Cardiac septum (tissue), 1 donor: ENCODE measurements at regions not wholly inside any gene's neighbourhood (a gene's known extent, or its start where the extent isn't known, plus 50 kb on each side); places are given as distances from the start of the nearest gene placed in this dataset.
"Not testable (repeated sequence)": the region's sequence is repeated elsewhere in the genome, so short reads cannot be mapped to it uniquely, and the experiment has no call there.

Source experiments
- DNase-seq: peaks from one replicate; pipeline ENCODE4 v3.0.0-alpha.2; 2020; ENCODE audit warnings: low spot score
- intact Hi-C: fragments of 100-400 bp; cut with DNase I; formaldehyde crosslinking; loops from one replicate; pipeline ENCODE4 v1.14.0; 2022
- donor health status: DM: no; HTN: no; CAD: no.

DNA sequence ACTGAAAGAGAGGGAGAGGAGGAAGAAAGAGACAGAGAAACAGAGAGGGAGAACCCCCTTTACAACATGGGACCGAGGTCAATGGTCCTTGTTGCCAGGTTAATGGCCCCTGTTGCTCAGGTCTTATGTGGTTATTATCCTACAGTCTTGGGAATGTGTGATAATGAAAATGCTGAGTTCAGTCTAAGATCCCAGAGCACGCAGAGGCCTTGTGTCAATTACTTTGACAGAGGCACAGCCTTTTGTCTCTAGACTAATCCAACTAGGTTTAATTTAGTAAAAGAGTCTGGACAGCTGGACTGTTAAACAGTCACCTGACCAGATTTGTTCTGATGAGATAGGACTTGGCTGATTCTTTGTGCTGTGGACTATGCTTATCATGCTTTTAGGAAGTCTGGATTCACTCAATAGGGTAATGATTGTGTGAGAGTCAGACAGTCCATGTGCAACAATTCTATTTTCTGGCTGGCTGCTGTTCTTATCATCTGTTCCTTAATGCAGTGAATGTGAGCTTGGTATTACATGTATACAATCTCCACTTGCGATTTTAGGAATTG is 157.4 kb upstream of the MAGI2 start:
- intact Hi-C loops, result no loop called here
- DNase-seq, result no peak

- intact Hi-C loops, result no loop called here
- DNase-seq, result no peak
Observed at GRCh38 chr7:79610313-79610712, 156.8 kb upstream of the MAGI2 start.

- intact Hi-C loops, result no loop called here
- no peak for DNase-seq
Observed at GRCh38 chr7:79608005-79608404, 154.5 kb upstream of the MAGI2 start.

GRCh38 chr7:79604841-79605240 is 151.4 kb upstream of the MAGI2 start:
- intact Hi-C loops, result no loop called here
- DNase-seq, result no peak

- intact Hi-C loops, result no loop called here
- no peak for DNase-seq
Observed at GRCh38 chr7:79598351-79598750, 144.9 kb upstream of the MAGI2 start.

DNA sequence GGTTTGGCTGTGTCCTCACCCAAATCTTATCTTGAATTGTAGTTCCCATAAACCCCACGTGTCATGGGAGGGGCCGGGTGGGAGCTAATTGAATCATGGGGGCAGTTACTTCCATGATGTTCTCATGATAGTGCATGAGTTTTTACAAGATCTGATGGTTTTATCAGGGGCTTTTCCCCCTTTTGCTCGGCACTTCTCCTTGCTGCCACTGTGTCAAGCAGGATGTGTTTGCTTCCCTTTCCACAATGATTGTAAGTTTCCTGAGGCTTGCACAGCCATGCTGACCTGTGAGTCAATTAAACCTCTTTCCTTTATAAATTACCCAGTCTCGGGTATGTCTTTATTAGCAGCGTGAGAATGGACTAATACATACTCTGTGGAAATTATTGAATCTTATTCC is 141.2 kb upstream of the MAGI2 start:
- DNase-seq, intact Hi-C loops: not testable (repeated sequence)

- no peak for DNase-seq
- intact Hi-C loops, result no loop called here
Observed at GRCh38 chr7:79593866-79594301, 140.4 kb upstream of the MAGI2 start.

DNA sequence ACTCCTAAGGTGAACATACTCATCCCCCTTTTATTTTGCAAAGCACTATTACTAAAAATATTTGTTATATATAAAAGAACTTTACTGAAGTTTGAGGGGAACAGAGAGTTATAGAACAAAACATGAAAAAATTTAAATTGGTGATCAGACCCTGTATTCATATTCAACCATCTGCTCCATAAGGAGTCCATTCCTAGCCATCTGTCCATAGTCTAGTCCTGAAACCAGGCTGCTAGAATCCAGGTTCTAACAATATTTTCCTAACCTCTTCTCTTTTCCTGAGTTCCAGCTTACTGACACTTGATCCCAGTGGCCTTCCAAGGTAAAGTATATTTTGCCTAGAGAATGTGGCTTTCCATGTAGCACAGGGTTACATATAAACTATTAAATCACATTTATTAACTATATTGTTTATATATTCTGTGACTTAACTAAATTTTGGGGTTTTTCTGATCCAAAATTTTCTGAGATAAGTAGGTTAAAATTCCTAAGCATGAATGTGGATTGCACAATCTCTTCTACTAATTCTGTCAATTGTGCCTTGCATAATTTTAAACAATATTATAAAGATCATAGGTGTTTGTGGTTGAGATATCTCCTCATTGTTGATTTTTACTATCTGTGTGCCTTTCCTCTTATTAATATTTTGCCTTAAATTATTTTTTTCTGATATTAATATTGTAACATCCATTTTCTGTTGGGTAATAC is 137.6 kb upstream of the MAGI2 start:
- intact Hi-C loops, result no loop called here
- DNase-seq, result no peak

DNA sequence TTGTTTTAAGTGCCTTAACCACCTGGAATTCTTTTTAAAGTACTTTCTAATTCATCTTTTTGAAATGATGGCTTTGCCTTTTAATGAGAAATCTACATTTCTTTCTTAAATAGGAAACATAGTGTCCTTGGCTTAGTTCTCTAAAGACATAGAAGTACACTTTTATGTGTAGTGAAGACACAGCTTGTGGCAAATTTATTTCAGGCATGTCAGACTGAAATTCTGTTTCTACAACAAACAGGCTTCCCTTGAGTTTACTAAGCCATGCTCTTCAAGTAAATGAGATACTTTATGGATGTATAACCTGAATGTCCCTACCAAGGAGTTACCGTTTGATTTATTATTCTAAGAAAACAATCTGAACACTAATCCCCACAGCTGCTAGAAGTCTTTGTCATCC is 136.9 kb upstream of the MAGI2 start:
- intact Hi-C loops, result no loop called here
- no peak for DNase-seq

DNA sequence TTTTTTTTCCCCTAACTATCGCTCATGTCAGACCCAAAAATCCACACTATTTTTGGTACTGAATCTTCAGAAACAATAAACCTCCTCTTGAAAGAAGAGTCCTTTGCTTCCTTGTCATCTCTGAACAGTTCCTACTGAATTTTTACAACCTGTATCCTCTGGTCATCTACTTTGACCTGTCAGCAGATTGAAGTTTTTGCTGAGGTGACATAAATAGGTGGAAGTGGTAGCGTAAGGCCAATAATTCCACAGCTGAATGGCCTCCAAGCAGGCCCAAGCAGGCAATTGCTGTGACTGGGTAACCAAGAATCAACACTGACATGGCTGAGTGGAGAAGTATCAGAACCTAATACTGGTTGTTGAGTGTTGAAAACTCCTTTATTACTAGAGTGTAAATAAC is 117.4 kb upstream of the MAGI2 start:
- no peak for DNase-seq
- intact Hi-C loops, result no loop called here

DNA sequence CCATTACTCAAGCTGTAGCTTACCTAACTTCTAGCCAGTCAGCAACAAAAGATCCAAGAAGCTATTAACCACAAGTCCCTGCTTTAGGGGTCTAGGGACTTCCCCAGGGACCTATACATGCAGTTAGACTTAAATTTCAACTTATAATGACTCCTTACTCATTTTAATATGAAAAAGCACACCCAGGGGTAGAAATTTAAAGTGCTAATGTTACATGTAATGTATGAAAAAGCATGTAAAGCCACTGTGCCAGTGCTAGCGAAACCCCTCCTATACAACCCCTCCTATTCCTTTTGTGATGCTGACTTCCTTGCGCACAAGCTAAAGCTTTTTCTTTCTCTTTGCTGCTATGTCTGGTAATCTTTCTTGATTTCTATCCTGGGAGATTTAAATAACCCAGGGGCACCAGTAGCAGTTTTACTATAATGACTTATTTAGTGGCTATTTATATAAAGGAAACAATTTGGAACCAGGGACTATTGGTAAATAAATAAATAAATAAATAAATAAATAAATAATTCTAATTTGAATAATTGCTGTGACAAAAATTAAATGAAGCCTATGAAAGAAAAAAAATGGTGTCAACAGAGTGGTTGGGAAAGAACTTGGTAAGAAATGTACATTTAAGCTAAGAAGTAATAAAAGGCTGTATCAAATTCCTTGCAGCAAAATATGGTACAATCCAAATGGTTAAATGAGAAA is 110.5 kb upstream of the MAGI2 start:
- intact Hi-C loops, result no loop called here
- no peak for DNase-seq

GRCh38 chr7:79555571-79555970 is 102.1 kb upstream of the MAGI2 start:
- DNase-seq, result no peak
- intact Hi-C loops, result no loop called here

GRCh38 chr7:79553811-79554555 is 100.5 kb upstream of the MAGI2 start:
- DNase-seq, result no peak
- intact Hi-C loops, result no loop called here

GRCh38 chr7:79552463-79552862 is 99.0 kb upstream of the MAGI2 start:
- no peak for DNase-seq
- intact Hi-C loops, result no loop called here

DNA sequence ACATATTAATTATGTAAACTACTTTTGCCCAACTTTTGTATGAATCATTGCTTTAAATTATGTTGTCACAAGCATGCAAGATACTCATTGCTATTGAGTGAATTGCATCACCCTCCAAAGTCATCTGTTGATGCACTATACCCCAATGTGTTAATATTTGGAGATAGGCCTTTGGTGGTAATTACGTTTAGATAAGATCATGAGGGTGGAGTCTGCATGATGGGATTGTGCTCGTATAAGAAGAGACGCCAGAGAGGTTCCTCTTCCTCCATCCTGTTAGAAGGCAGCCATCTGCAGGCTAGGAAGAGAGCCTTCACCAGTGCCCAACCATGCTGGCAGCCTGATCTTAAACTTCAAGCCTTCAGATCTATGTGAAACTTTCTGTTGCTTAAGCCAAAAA is 95.3 kb upstream of the MAGI2 start:
- intact Hi-C loops, result no loop called here
- DNase-seq, result no peak

- DNase-seq, result no peak
- intact Hi-C loops, result no loop called here
Observed at GRCh38 chr7:79547132-79547531, 93.7 kb upstream of the MAGI2 start.

DNA sequence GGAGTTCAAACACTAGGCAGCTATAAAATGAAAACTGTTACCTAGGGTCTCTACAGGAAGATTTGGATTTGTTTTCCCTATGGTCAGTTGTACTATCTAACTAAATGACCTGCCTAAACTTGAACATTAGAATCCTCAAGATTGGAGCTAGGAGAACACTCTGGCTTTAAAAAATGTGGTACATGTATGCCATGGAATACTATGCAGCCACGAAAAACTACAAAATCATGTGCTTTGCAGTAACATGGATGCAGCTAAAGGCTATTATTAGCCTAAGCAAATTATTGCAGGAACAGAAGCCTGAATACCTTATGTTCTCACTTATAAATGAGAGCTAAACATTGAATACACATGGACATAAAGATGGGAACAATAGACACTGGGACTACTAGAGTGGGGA is 87.1 kb upstream of the MAGI2 start:
- intact Hi-C loops, result no loop called here

GRCh38 chr7:79534128-79534527 is 80.7 kb upstream of the MAGI2 start:
- DNase-seq, result no peak

More for the DNA sequence above, 87.1 kb upstream of the MAGI2 start:
- DNase-seq, result no peak

GRCh38 chr7:79531905-79532664 is 78.6 kb upstream of the MAGI2 start:
- DNase-seq, result no peak
- intact Hi-C loops, result no loop called here

More at GRCh38 chr7:79534128-79534527, 80.7 kb upstream of the MAGI2 start:
- intact Hi-C loops, result no loop called here

DNA sequence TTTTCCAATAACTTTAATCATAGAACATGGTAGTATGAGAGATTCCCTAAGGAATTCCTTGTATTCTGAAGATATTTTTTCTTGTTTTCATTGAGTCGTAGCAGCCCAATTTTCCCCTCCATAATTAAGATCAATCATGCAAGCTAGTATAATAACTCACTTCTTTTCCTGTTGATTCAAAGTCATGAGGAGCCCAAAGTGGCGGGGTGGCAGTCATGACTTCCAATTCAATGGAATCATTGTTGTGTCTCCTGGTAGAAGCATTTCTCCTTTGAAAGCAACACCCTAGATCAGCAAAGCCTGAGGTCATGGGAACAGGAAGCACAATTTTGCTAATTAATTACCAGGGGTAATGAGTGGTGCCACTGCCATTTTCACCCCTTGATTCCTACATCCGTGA is 77.6 kb upstream of the MAGI2 start:
- DNase-seq, result no peak
- intact Hi-C loops, result no loop called here
